Stomach (tissue), 8 donors: ENCODE measurements at regions not wholly inside any gene's neighbourhood (a gene's known extent, or its start where the extent isn't known, plus 50 kb on each side); places are given as distances from the start of the nearest gene placed in this dataset.

Experiments
- DNase-seq, 2 donors: peaks; one replicate each; pipeline versions ENCODE4 v3.0.0 to v3.0.0-alpha.2; 2013 to 2019
- H3K27ac ChIP-seq, 5 donors: fragments of 200-600 bp in 4 of 5; sonication (generic) in 4 of 5; one replicate each; pipeline ENCODE4 v1.5.1; 2013 to 2019; ENCODE audit warnings: mild to moderate bottlenecking in 1 of 5, moderate library complexity in 1 of 5
- H3K27me3 ChIP-seq, 3 donors: fragments of 200-600 bp; sonication (generic); one replicate each; pipeline ENCODE4 v1.5.1; 2017 to 2019; ENCODE audit warnings: mixed run types in 1 of 3
- H3K36me3 ChIP-seq, 4 donors: fragments of 200-600 bp; sonication (generic); 1 replicate in 3 of 4; 2 replicates in 1 of 4; pipeline ENCODE4 v1.5.1; 2016 to 2019
- H3K4me1 ChIP-seq, 4 donors: fragments of 200-600 bp; sonication (generic); one replicate each; pipeline ENCODE4 v1.5.1; 2016 to 2019
- H3K4me3 ChIP-seq, 4 donors: fragments of 200-600 bp; sonication (generic) in 3 of 4; one replicate each; pipeline ENCODE4 v1.5.1; 2016 to 2019; ENCODE audit warnings: mild to moderate bottlenecking in 1 of 4
- H3K9me3 ChIP-seq, 4 donors: fragments of 200-600 bp; sonication (generic); one replicate each; pipeline ENCODE4 v1.5.1; 2016 to 2019
- CTCF ChIP-seq, 7 experiments: fragments of 450-650 bp in 4 of 7; fragments of 200-600 bp in 3 of 7; sonication (generic) in 3 of 7; IDR thresholded peaks; one replicate each; pipeline ENCODE4 v1.5.1; 2016 to 2019; ENCODE audit warnings: antibody characterized with exemption in 7 of 7, control low read depth in 2 of 7, mild to moderate bottlenecking in 1 of 7
- EP300 ChIP-seq: sonication (generic); formaldehyde crosslinking; IDR thresholded peaks from one replicate; pipeline ENCODE4 v1.6.1; 2017; ENCODE audit warnings: antibody characterized with exemption
- POLR2A ChIP-seq, 4 donors: fragments of 450-650 bp; IDR thresholded peaks; one replicate each; pipeline ENCODE4 v1.6.1; 2016; ENCODE audit warnings: antibody characterized with exemption in 4 of 4, control low read depth in 2 of 4, mild to moderate bottlenecking in 1 of 4, moderate library complexity in 1 of 4
- POLR2AphosphoS5 ChIP-seq, 3 donors: sonication (generic); formaldehyde crosslinking; IDR thresholded peaks; one replicate each; pipeline ENCODE4 v1.6.1; 2016; ENCODE audit warnings: antibody characterized with exemption in 3 of 3
- WGBS, 5 donors: extraction: QIAGEN DNeasy Blood & Tissue Kit in 3 of 5; methylation state at CpG; one replicate each; pipeline versions ENCODE4 v1.1.5 to v1.1.7; 2013 to 2018; 5-methylcytosine and 5-hydroxymethylcytosine counted together
- intact Hi-C: fragments of 100-400 bp; cut with DNase I; formaldehyde crosslinking; loops from one replicate; pipeline ENCODE4 v1.15.1; 2023; ENCODE audit warnings: low total_unique reads
- donor health status: healthy with polysubstance abuse.
- donor health status: Bipolar disorder and iron deficiency.
- donor health status: healthy.

GRCh38 chr2:129233751-129234406, 745.6 kb upstream of the RAB6C start:
- TF ChIP-seq EP300, result no peak
- TF ChIP-seq CTCF (IDR thresholded peaks at IDR 0.05), result peak in 2 of 7 experiments; percentile 9 to 27
- intact Hi-C loops, result no loop called here
- peaks cover 0 to 6% (median 5%) of the 10 kb centered on the region in 4 donors for H3K9me3 ChIP-seq
- no peak overlapping the region for H3K4me3 ChIP-seq
- peak in 1 of 2 donors; percentile 72 for DNase-seq
- H3K4me1 ChIP-seq, result no peaks in the 10 kb centered on the region
- no peaks in the 10 kb centered on the region for H3K36me3 ChIP-seq
- 48 to 62% (median 56%) methylated on average over 6 of the region's 6 CpGs for WGBS, 5 donors
- no peaks in the 10 kb centered on the region for H3K27me3 ChIP-seq
- H3K27ac ChIP-seq, result no peak overlapping the region

- no peak for DNase-seq
- no peaks in the 10 kb centered on the region for H3K36me3 ChIP-seq
- no peak overlapping the region for H3K27ac ChIP-seq
- H3K9me3 ChIP-seq, result peaks cover 0 to 6% (median 5%) of the 10 kb centered on the region in 4 donors
- TF ChIP-seq POLR2A (IDR thresholded peaks at IDR 0.05) (no peak), CTCF (IDR thresholded peaks at IDR 0.05) (no peak), EP300 (no peak), POLR2AphosphoS5 (IDR thresholded peaks at IDR 0.05) (no peak)
- intact Hi-C loops, result no loop called here
- no peaks in the 10 kb centered on the region for H3K27me3 ChIP-seq
- H3K4me3 ChIP-seq, result no peak overlapping the region
- H3K4me1 ChIP-seq, result no peaks in the 10 kb centered on the region
Measured at GRCh38 chr2:129236601-129237000, 742.9 kb upstream of the RAB6C start.

- H3K36me3 ChIP-seq, result no peaks in the 10 kb centered on the region
- intact Hi-C loops, result no loop called here
- DNase-seq, result no peak
- no peaks in the 10 kb centered on the region for H3K4me1 ChIP-seq
- H3K27me3 ChIP-seq, result no peaks in the 10 kb centered on the region
- TF ChIP-seq CTCF (IDR thresholded peaks at IDR 0.05) (no peak), EP300 (no peak), POLR2AphosphoS5 (IDR thresholded peaks at IDR 0.05) (no peak), POLR2A (IDR thresholded peaks at IDR 0.05) (no peak)
- no peak overlapping the region for H3K4me3 ChIP-seq
- 88 to 98% (median 94%) methylated on average over 6 of the region's 6 CpGs for WGBS, 5 donors
- no peak overlapping the region for H3K27ac ChIP-seq
- peaks cover 0 to 6% (median 5%) of the 10 kb centered on the region in 4 donors for H3K9me3 ChIP-seq
Measured at GRCh38 chr2:129237966-129238725, 741.3 kb upstream of the RAB6C start.

- no peak for DNase-seq
- TF ChIP-seq EP300 (no peak), CTCF (IDR thresholded peaks at IDR 0.05) (no peak), POLR2AphosphoS5 (IDR thresholded peaks at IDR 0.05) (no peak), POLR2A (IDR thresholded peaks at IDR 0.05) (no peak)
- Histone ChIP-seq H3K4me1 (no peaks in the 10 kb centered on the region), H3K36me3 (no peaks in the 10 kb centered on the region), H3K9me3 (peaks cover 0 to 6% (median 5%) of the 10 kb centered on the region in 4 donors), H3K27ac (no peak overlapping the region), H3K4me3 (no peak overlapping the region), H3K27me3 (no peaks in the 10 kb centered on the region)
- WGBS, 5 donors, result 84 to 95% (median 94%) methylated on average over 2 of the region's 2 CpGs
- intact Hi-C loops, result no loop called here
Measured at GRCh38 chr2:129239141-129239540, 740.3 kb upstream of the RAB6C start.
